Tibial nerve (tissue), 4 donors: ENCODE measurements at regions not wholly inside any gene's neighbourhood (a gene's known extent, or its start where the extent isn't known, plus 50 kb on each side); places are given as distances from the start of the nearest gene placed in this dataset.

Experiments used
- DNase-seq, 2 donors: peaks; one replicate each; pipeline ENCODE4 v3.0.0-alpha.2; 2019; ENCODE audit warnings: low spot score in 2 of 2
- H3K27ac ChIP-seq, 4 donors: fragments of 200-600 bp; sonication (generic) in 3 of 4; one replicate each; pipeline ENCODE4 v1.5.1; 2017 to 2019; ENCODE audit warnings: mild to moderate bottlenecking in 1 of 4
- H3K27me3 ChIP-seq, 2 donors: fragments of 200-600 bp; sonication (generic) in 1 of 2; one replicate each; pipeline versions ENCODE4 v1.5.1 to v1.6.0; 2017 to 2019
- H3K36me3 ChIP-seq, 3 donors: fragments of 200-600 bp; sonication (generic); one replicate each; pipeline ENCODE4 v1.5.1; 2018 to 2019
- H3K4me1 ChIP-seq, 4 donors: fragments of 200-600 bp; sonication (generic) in 3 of 4; one replicate each; pipeline ENCODE4 v1.5.1; 2017 to 2019
- H3K4me3 ChIP-seq, 4 donors: fragments of 200-600 bp; sonication (generic) in 3 of 4; one replicate each; pipeline ENCODE4 v1.5.1; 2017 to 2019; ENCODE audit warnings: mild to moderate bottlenecking in 1 of 4, moderate library complexity in 1 of 4
- H3K9me3 ChIP-seq, 4 donors: fragments of 200-600 bp; sonication (generic) in 3 of 4; one replicate each; pipeline ENCODE4 v1.5.1; 2017 to 2019
- EP300 ChIP-seq, 2 donors: sonication (generic); formaldehyde crosslinking; IDR thresholded peaks; one replicate each; pipeline ENCODE4 v1.6.1; 2017; ENCODE audit warnings: antibody characterized with exemption in 2 of 2, mild to moderate bottlenecking in 1 of 2
- POLR2A ChIP-seq, 2 donors: fragments of 450-650 bp; IDR thresholded peaks; one replicate each; pipeline ENCODE4 v1.6.1; 2017; ENCODE audit warnings: antibody characterized with exemption in 2 of 2, mild to moderate bottlenecking in 2 of 2, moderate library complexity in 2 of 2
- WGBS, 2 donors: methylation state at CpG; one replicate each; pipeline ENCODE4 v1.1.5; 2018; 5-methylcytosine and 5-hydroxymethylcytosine counted together
- TF ChIP-seq, protein P1 (sequence below), 5 experiments: fragments of 200-600 bp in 3 of 5; fragments of 450-650 bp in 2 of 5; sonication (generic) in 3 of 5; IDR thresholded peaks; one replicate each; pipeline ENCODE4 v1.5.1; 2016 to 2019; ENCODE audit warnings: antibody characterized with exemption in 5 of 5, mild to moderate bottlenecking in 3 of 5, moderate library complexity in 2 of 5

DNA sequence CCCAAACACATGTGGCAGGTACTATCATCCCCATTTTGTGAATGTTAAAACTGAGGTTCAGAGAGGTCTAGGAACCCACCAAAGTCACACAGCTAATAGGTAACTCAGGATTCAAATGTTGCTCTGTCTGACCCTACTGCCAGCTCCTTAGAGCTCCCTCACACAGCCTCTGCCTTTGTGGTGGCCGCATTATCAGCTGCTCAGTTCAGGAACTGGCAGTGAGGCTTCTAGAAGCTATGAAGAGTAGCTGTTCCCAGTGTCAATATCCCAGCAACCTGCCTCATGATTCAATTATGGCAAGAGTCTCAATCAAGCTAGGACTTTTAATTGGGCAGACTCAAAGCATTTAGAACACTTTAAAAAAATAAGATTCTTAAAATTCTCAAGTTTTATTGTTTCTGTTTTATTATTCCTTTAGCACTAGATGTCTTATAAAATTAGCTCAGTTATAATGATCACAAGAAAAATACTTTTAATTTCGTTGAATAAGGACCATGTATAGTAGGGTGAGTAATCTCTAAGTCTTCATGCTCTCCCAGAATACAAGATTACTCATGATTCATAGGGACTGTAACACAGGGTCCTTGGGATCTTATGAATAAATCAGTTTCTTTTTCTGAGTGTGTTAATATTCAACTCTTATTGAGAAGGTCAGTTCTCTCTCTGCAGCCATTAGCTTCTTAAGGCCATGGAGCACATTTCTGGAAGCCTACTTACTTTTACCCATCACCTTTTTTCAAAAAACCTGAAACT, 342.7 kb downstream of the RND3 start:
- Histone ChIP-seq H3K4me3 (no peak overlapping the region), H3K27me3 (no peaks in the 10 kb centered on the region), H3K36me3 (no peaks in the 10 kb centered on the region), H3K27ac (no peak overlapping the region), H3K9me3 (peaks cover 0 to 25% (median 2%) of the 10 kb centered on the region in 4 donors), H3K4me1 (no peaks in the 10 kb centered on the region)
- DNase-seq: no peak
- WGBS, 2 donors: 74 to 85% methylated on average over 2 of the region's 2 CpGs
- TF ChIP-seq EP300 (IDR thresholded peaks at IDR 0.05) (no peak), POLR2A (IDR thresholded peaks at IDR 0.05) (no peak)
- TF ChIP-seq, protein P1, sequence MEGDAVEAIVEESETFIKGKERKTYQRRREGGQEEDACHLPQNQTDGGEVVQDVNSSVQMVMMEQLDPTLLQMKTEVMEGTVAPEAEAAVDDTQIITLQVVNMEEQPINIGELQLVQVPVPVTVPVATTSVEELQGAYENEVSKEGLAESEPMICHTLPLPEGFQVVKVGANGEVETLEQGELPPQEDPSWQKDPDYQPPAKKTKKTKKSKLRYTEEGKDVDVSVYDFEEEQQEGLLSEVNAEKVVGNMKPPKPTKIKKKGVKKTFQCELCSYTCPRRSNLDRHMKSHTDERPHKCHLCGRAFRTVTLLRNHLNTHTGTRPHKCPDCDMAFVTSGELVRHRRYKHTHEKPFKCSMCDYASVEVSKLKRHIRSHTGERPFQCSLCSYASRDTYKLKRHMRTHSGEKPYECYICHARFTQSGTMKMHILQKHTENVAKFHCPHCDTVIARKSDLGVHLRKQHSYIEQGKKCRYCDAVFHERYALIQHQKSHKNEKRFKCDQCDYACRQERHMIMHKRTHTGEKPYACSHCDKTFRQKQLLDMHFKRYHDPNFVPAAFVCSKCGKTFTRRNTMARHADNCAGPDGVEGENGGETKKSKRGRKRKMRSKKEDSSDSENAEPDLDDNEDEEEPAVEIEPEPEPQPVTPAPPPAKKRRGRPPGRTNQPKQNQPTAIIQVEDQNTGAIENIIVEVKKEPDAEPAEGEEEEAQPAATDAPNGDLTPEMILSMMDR (IDR thresholded peaks at IDR 0.05): no peak

DNA sequence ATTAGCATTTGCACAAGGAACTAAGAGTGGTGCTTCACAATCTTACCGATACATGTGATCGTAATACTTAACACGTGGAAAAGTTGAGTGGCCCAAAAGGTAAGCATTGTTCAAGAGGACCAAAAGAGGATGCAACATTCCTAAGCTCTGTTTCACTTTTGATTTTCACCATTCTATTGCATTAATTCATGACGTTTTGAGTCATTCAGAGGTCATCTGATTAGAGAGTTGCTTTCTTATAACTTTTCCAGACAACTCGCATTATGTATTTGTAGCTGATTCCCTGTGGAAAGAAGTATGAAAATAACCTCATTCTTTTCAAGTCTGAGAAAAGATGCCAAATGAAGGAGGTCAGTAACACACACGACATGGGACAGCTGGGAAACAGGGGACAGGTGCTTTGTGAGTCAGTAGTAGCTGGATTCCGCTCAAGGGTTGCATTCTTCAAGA, 344.4 kb downstream of the RND3 start:
- Histone ChIP-seq H3K9me3 (peaks cover 0 to 25% (median 2%) of the 10 kb centered on the region in 4 donors), H3K36me3 (no peaks in the 10 kb centered on the region), H3K4me3 (no peak overlapping the region), H3K27ac (no peak overlapping the region), H3K27me3 (no peaks in the 10 kb centered on the region), H3K4me1 (no peaks in the 10 kb centered on the region)
- 67 to 75% methylated on average over 7 of the region's 7 CpGs for WGBS, 2 donors
- no peak for DNase-seq
- TF ChIP-seq, protein P1 (IDR thresholded peaks at IDR 0.05): no peak

DNA sequence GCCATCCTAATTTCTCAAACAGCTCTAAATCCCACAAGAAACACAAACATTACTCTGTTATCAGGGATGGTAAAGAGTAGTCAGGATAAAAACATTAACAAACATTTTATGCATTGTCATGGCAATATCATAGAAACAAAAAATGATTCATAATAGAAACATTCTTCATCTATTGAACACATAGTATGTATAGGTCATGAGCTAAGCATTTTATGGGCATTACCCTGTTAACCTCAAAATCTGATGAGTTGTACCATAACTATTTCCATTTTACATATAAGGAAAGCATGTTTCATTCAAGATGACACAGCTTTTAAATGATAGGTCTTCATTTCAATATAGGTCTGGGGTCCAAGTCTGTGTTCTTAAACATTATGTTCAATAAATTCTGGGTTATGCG, 344.9 kb downstream of the RND3 start:
- H3K27ac ChIP-seq: no peak overlapping the region
- H3K4me3 ChIP-seq: no peak overlapping the region
- DNase-seq: no peak
- no peaks in the 10 kb centered on the region for H3K36me3 ChIP-seq
- 93 to 98% methylated on average over 1 of the region's 1 CpG for WGBS, 2 donors
- H3K9me3 ChIP-seq: peaks cover 0 to 22% (median 2%) of the 10 kb centered on the region in 4 donors
- TF ChIP-seq, protein P1 (IDR thresholded peaks at IDR 0.05): no peak
- no peak for TF ChIP-seq POLR2A (IDR thresholded peaks at IDR 0.05)
- no peak for TF ChIP-seq EP300 (IDR thresholded peaks at IDR 0.05)
- no peaks in the 10 kb centered on the region for H3K27me3 ChIP-seq
- H3K4me1 ChIP-seq: no peaks in the 10 kb centered on the region

DNA sequence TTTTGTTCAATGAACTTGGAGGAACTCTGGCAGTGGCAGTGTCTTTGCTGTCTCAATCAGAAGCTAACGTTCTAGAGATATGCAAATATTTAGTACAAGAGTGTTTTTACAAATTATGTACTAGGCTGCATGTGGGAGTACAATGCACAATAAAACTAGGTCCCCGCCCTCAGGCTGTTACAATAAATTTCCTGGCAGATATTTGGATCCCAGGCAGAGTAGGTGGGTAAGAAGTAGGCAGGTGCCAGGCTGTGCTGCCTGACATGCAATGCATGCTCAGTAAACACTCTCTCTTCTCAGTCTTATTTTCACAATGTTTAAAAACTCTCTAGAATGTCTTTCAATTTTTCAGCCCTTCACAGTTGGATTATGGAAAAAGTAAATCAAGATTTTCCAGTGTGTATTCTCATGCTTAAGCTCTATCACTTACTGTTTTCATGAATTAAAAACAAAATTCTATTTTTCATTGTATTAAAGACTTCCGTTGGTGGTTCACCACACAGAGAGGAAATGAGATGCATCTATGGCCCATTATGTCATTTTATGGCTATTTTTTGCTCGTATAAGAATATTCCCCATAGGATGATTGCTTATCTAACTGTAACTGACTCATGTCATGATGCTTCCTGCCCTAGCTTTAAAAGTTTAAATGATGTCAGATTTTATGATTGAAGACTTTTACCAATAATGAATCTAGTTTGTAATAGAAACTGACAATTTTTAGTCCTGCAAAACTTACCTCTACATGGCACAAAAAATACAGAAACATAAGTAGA, 346.1 kb downstream of the RND3 start:
- Histone ChIP-seq H3K9me3 (peaks cover 0 to 10% (median under 1%) of the 10 kb centered on the region in 4 donors), H3K4me1 (no peaks in the 10 kb centered on the region), H3K4me3 (no peak overlapping the region), H3K27me3 (no peaks in the 10 kb centered on the region), H3K36me3 (no peaks in the 10 kb centered on the region), H3K27ac (no peak overlapping the region)
- DNase-seq: no peak
- 14 to 19% methylated on average over 4 of the region's 4 CpGs for WGBS, 2 donors
- TF ChIP-seq EP300 (IDR thresholded peaks at IDR 0.05): no peak
- TF ChIP-seq POLR2A (IDR thresholded peaks at IDR 0.05): no peak
- TF ChIP-seq, protein P1 (IDR thresholded peaks at IDR 0.05): no peak

GRCh38 chr2:150140777-150141176, 346.7 kb downstream of the RND3 start:
- no peaks in the 10 kb centered on the region for H3K27me3 ChIP-seq
- H3K36me3 ChIP-seq: no peaks in the 10 kb centered on the region
- H3K4me1 ChIP-seq: no peaks in the 10 kb centered on the region
- no peak overlapping the region for H3K4me3 ChIP-seq
- H3K9me3 ChIP-seq: peaks cover 0 to 4% (median 0%) of the 10 kb centered on the region in 4 donors
- H3K27ac ChIP-seq: no peak overlapping the region
- WGBS, 2 donors: 43 to 45% methylated on average over 1 of the region's 1 CpG
- TF ChIP-seq POLR2A (IDR thresholded peaks at IDR 0.05) (no peak), EP300 (IDR thresholded peaks at IDR 0.05) (no peak)
- TF ChIP-seq, protein P1 (IDR thresholded peaks at IDR 0.05): no peak
- no peak for DNase-seq
